HCT116 (cell line): ENCODE measurements at regions not wholly inside any gene's neighbourhood (a gene's known extent, or its start where the extent isn't known, plus 50 kb on each side); places are given as distances from the start of the nearest gene placed in this dataset.

Source experiments
- POLR2A ChIP-seq: IDR thresholded peaks from 2 replicates; pipeline ENCODE4 v1.7.0; 2011; ENCODE audit warnings: borderline replicate concordance; ENCODE audit not compliant: insufficient read depth, insufficient read length; ENCODE audit errors: extremely low read depth
- ZFX ChIP-seq: fragments of 450-650 bp; IDR thresholded peaks from 2 replicates; pipeline ENCODE4 v1.6.1; 2017

DNA sequence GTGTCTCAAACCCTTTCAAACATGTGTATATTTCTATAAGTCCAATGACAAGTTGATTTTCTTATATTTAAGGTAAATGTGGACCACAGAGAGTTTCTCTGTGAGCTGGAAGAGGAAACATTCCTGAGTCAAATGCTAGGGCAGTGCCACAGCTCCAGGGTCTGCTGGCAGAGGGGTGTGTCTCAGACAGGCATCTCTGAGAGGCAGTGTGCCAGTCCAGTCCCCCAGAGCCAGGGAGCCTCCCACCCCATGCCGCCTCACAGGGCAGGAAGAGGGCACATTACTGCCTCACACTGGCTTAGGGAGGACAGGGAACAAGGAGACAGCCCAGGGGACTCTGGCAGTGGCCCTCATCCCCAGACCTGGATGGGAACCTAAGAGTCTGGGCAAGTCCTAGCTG lies 120.2 kb downstream of the TENT4A start:
- TF ChIP-seq ZFX, result no peak
- TF ChIP-seq POLR2A, result no peak
